HFFc6 (cell line): ENCODE measurements at regions not wholly inside any gene's neighbourhood (a gene's known extent, or its start where the extent isn't known, plus 50 kb on each side); places are given as distances from the start of the nearest gene placed in this dataset.
A peak's percentile ranks its signal among the peaks of the same experiment; 100 is the strongest.

Experiments used
- DNase-seq: peaks from one replicate; pipeline ENCODE4 v3.0.0-alpha.2; 2018
- H3K27ac Mint-ChIP-seq: 2 replicates; pipeline ENCODE4 v1.8.0; 2020; ENCODE audit warnings: mild to moderate bottlenecking, mixed read lengths
- H3K27me3 Mint-ChIP-seq: 2 replicates; pipeline ENCODE4 v1.8.0; 2021; ENCODE audit warnings: mild to moderate bottlenecking, moderate library complexity, mixed read lengths; ENCODE audit not compliant: insufficient read depth
- H3K36me3 Mint-ChIP-seq: 2 replicates; pipeline ENCODE4 v1.8.0; 2021; ENCODE audit warnings: low read depth, mixed read lengths
- H3K4me1 Mint-ChIP-seq: 2 replicates; pipeline ENCODE4 v1.8.0; 2020; ENCODE audit warnings: low read depth, mixed read lengths
- H3K4me3 Mint-ChIP-seq: 2 replicates; pipeline ENCODE4 v1.8.0; 2020; ENCODE audit warnings: mild to moderate bottlenecking, moderate library complexity, mixed read lengths
- H3K9me3 Mint-ChIP-seq: 2 replicates; pipeline ENCODE4 v1.8.0; 2020; ENCODE audit warnings: mild to moderate bottlenecking, mixed read lengths
- TF ChIP-seq, protein P1 (sequence below): fragments of 200-600 bp; sonication (generic); IDR thresholded peaks from 2 replicates; pipeline ENCODE4 v1.5.0; 2021; ENCODE audit warnings: antibody characterized with exemption, mild to moderate bottlenecking

DNA sequence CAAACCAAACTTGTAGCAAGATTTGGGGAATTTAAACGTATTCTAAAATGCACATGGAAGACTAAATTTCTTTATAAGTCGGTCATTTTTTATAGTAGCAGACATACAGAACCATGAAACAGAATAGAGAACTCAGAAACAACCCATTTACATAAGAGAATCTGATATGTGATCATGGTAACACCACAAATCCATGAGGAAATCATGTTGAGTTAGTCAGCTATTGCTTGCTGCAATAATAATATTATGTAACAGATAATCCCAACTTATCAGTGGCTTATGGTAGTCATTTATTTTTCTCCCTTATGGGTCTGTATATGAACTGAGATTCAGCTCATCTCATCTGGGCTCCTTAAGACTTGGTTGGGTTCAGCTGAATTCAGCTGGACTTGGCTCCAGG, 103.4 kb upstream of the SERTAD2 start:
- Mint-ChIP-seq H3K4me1 (peaks cover 14% of the 10 kb centered on the region), H3K27ac (no peak overlapping the region)

GRCh38 chr2:64760128-64760527, 106.4 kb upstream of the SERTAD2 start:
- Mint-ChIP-seq H3K27me3 (peaks cover 2% of the 10 kb centered on the region; the same call in 1 of the 2 replicates), H3K4me3 (no peak overlapping the region), H3K9me3 (peaks cover 6% of the 10 kb centered on the region; the same call in 1 of the 2 replicates), H3K27ac (no peak overlapping the region), H3K4me1 (no peaks in the 10 kb centered on the region), H3K36me3 (peaks cover 8% of the 10 kb centered on the region)
- TF ChIP-seq, protein P1, sequence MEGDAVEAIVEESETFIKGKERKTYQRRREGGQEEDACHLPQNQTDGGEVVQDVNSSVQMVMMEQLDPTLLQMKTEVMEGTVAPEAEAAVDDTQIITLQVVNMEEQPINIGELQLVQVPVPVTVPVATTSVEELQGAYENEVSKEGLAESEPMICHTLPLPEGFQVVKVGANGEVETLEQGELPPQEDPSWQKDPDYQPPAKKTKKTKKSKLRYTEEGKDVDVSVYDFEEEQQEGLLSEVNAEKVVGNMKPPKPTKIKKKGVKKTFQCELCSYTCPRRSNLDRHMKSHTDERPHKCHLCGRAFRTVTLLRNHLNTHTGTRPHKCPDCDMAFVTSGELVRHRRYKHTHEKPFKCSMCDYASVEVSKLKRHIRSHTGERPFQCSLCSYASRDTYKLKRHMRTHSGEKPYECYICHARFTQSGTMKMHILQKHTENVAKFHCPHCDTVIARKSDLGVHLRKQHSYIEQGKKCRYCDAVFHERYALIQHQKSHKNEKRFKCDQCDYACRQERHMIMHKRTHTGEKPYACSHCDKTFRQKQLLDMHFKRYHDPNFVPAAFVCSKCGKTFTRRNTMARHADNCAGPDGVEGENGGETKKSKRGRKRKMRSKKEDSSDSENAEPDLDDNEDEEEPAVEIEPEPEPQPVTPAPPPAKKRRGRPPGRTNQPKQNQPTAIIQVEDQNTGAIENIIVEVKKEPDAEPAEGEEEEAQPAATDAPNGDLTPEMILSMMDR: no peak
- DNase-seq: no peak

More for the DNA sequence above, 103.4 kb upstream of the SERTAD2 start:
- TF ChIP-seq, protein P1: no peak
- Mint-ChIP-seq H3K4me3 (no peak overlapping the region), H3K27me3 (no peaks in the 10 kb centered on the region), H3K36me3 (peaks cover 8% of the 10 kb centered on the region), H3K9me3 (peaks cover 6% of the 10 kb centered on the region; the same call in 1 of the 2 replicates)
- no peak for DNase-seq

DNA sequence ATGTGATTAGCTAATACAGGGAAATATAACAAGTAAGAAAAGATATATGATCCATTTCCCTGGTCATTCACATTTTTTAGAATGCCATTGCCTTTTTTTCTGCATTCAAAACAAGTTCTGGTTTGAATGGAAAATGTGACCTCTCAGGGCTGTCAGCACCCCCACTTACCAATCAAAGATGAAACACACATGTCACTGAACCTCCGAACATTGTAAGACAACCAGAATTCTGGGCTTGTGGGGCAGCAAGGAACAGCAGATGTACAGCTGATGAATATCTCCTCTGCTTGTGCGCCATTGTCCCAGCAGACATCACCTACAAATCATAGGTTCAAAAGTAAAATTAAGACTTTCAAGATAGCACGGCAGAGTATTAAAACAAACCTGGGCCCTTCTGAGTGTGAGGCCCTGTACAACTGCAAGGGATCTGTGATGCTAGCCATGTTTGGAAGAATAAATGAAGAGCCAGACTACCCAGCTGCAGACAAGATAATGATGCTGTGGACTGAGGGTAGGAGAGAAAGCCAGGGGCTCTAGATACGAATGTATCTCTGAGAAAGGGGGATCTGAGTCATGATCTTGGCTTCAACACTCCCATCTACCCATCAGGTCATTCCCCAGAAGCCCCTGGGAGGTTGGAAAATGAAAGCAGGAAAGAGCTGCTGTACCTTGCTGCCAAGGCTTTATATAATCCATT, 108.7 kb upstream of the SERTAD2 start:
- no peaks in the 10 kb centered on the region for H3K9me3 Mint-ChIP-seq
- TF ChIP-seq, protein P1: no peak
- H3K27ac Mint-ChIP-seq: no peak overlapping the region
- no peak for DNase-seq
- H3K4me3 Mint-ChIP-seq: no peak overlapping the region
- H3K36me3 Mint-ChIP-seq: no peaks in the 10 kb centered on the region
- peaks cover 18% of the 10 kb centered on the region for H3K4me1 Mint-ChIP-seq
- peaks cover 2% of the 10 kb centered on the region; the same call in 1 of the 2 replicates for H3K27me3 Mint-ChIP-seq

DNA sequence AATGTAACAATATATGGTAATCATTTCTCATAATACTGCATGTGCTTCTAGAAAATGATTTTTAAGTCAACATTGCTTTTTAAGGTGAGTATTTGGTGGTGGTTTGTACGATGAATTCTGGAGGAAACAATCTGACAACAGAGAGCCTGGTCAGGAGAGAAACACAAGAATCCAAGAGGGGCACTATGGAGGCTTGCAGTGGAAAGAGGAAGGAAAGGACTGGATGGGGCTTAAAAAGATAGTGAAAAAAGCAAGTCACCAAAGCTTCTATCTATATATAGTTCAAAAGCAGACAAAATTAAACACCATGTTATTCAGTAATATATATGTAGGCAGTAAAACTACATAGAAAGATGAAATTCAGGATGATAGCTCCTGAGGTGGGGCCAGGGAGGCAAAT, 109.4 kb upstream of the SERTAD2 start:
- peaks cover 18% of the 10 kb centered on the region for H3K4me1 Mint-ChIP-seq
- TF ChIP-seq, protein P1: no peak
- H3K9me3 Mint-ChIP-seq: no peaks in the 10 kb centered on the region

GRCh38 chr2:64765160-64765805, 111.6 kb upstream of the SERTAD2 start:
- TF ChIP-seq, protein P1: no peak
- H3K27ac Mint-ChIP-seq: peak overlapping the region; percentile 27; the same call in 1 of the 2 replicates
- no peak for DNase-seq
- H3K4me3 Mint-ChIP-seq: no peak overlapping the region
- H3K4me1 Mint-ChIP-seq: peaks cover 38% of the 10 kb centered on the region
- peaks cover 2% of the 10 kb centered on the region; the same call in 1 of the 2 replicates for H3K27me3 Mint-ChIP-seq
- H3K9me3 Mint-ChIP-seq: no peaks in the 10 kb centered on the region
- no peaks in the 10 kb centered on the region for H3K36me3 Mint-ChIP-seq

More for the DNA sequence above, 109.4 kb upstream of the SERTAD2 start:
- no peak for DNase-seq
- H3K27ac Mint-ChIP-seq: no peak overlapping the region
- no peaks in the 10 kb centered on the region for H3K36me3 Mint-ChIP-seq
- no peak overlapping the region for H3K4me3 Mint-ChIP-seq
- H3K27me3 Mint-ChIP-seq: peaks cover 2% of the 10 kb centered on the region; the same call in 1 of the 2 replicates
